Dedifferentiated amniotic fluid mesenchymal stem cell (primary cell): ENCODE measurements at regions not wholly inside any gene's neighbourhood (a gene's known extent, or its start where the extent isn't known, plus 50 kb on each side); places are given as distances from the start of the nearest gene placed in this dataset.
A peak's percentile ranks its signal among the peaks of the same experiment; 100 is the strongest.

Source experiments
- DNase-seq: peaks from one replicate; pipeline ENCODE4 v3.0.0-alpha.2; 2016; ENCODE audit errors: extremely low spot score

- no peak for DNase-seq
These were observed 144.6 kb upstream of the IGFBP7 start for GRCh38 chr4:57254754-57255153.

GRCh38 chr4:57249083-57249482 lies 138.9 kb upstream of the IGFBP7 start:
- no peak for DNase-seq

- DNase-seq, result no peak
These were observed 132.9 kb upstream of the IGFBP7 start for GRCh38 chr4:57243076-57243475.

GRCh38 chr4:57234252-57234775 lies 124.1 kb upstream of the IGFBP7 start:
- DNase-seq, result no peak

GRCh38 chr4:57233386-57233785 lies 123.2 kb upstream of the IGFBP7 start:
- DNase-seq, result peak; percentile 64

GRCh38 chr4:57231781-57232180 lies 121.6 kb upstream of the IGFBP7 start:
- DNase-seq, result no peak

- no peak for DNase-seq
These were observed 110.5 kb upstream of the IGFBP7 start for GRCh38 chr4:57220734-57221133.

- DNase-seq, result no peak
These were observed 110.0 kb upstream of the IGFBP7 start for GRCh38 chr4:57220172-57220571.

GRCh38 chr4:57219431-57219830 lies 109.2 kb upstream of the IGFBP7 start:
- no peak for DNase-seq

GRCh38 chr4:57214654-57215411 lies 104.6 kb upstream of the IGFBP7 start:
- no peak for DNase-seq

- no peak for DNase-seq
These were observed 100.9 kb upstream of the IGFBP7 start for GRCh38 chr4:57211131-57211530.

- DNase-seq, result no peak
These were observed 96.0 kb upstream of the IGFBP7 start for GRCh38 chr4:57206172-57206571.

GRCh38 chr4:57205580-57205979 lies 95.4 kb upstream of the IGFBP7 start:
- DNase-seq, result no peak

GRCh38 chr4:57200799-57201327 lies 90.7 kb upstream of the IGFBP7 start:
- no peak for DNase-seq

- DNase-seq, result no peak
These were observed 89.1 kb upstream of the IGFBP7 start for GRCh38 chr4:57199267-57199666.

- no peak for DNase-seq
These were observed 85.4 kb upstream of the IGFBP7 start for GRCh38 chr4:57195622-57196021.

GRCh38 chr4:57194068-57194611 lies 84.0 kb upstream of the IGFBP7 start:
- DNase-seq, result no peak

- no peak for DNase-seq
These were observed 83.1 kb upstream of the IGFBP7 start for GRCh38 chr4:57193209-57193810.

- DNase-seq, result no peak
These were observed 81.4 kb upstream of the IGFBP7 start for GRCh38 chr4:57191523-57192034.

- DNase-seq, result no peak
These were observed 80.7 kb upstream of the IGFBP7 start for GRCh38 chr4:57190601-57191481.

GRCh38 chr4:57187246-57187645 lies 77.1 kb upstream of the IGFBP7 start:
- DNase-seq, result no peak
